ENCODE measurements at regions not wholly inside any gene's neighbourhood (a gene's known extent, or its start where the extent isn't known, plus 50 kb on each side); places are given as distances from the start of the nearest gene placed in this dataset.

DNA sequence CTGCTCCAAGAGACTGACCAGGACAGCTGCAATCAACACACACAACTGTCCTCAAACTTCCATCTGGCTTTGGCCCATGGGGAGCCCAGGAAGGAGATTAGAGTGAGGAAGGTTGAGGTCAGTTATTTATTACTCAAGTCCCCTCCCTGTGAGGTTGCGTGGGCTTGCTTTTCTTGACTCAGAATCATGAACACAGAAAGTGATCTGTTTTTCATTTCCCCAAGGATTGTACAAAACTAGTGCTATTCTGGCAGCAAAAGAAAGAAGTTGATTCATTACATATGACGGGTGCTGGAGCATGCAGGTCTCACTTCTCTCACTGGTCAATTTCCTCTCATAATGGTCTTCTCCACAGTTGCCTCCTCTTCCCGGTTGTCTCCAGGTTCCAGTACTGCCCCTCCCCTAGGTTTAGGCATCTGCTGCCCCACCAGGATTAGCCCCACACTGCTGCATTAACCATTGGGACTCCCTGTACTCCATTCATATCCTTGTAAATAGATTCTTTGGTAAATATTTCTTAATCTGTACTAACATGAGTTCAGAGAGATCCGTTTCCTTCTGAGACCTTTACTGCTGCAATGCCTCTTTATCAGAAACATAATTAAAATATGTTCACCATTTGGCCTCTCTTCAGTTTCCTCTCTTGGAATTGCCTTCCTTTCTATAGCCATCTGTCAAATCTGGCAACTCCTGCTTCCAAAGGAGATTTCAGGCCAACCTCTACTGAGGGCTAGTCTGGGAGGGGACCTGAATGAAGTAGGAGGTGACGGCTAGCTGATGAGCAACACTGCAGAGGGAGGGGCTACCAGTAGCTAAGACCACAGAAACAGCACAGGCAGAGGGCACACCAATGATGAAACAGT, 888.8 kb downstream of the QKI start:
- H3F3A ChIP-seq (ENCODE audit: insufficient read depth): no peaks in the 10 kb centered on the region
- H2AFZ ChIP-seq (ENCODE audit: low read depth, low read length, severe bottlenecking): no peak overlapping the region
- no peak overlapping the region for H3K9ac ChIP-seq (ENCODE audit: low read length)
- TF ChIP-seq EZH2phosphoT487 (conservative IDR thresholded peaks at IDR 0.05; ENCODE audit: low read length): no peak
- TF ChIP-seq, protein P1, sequence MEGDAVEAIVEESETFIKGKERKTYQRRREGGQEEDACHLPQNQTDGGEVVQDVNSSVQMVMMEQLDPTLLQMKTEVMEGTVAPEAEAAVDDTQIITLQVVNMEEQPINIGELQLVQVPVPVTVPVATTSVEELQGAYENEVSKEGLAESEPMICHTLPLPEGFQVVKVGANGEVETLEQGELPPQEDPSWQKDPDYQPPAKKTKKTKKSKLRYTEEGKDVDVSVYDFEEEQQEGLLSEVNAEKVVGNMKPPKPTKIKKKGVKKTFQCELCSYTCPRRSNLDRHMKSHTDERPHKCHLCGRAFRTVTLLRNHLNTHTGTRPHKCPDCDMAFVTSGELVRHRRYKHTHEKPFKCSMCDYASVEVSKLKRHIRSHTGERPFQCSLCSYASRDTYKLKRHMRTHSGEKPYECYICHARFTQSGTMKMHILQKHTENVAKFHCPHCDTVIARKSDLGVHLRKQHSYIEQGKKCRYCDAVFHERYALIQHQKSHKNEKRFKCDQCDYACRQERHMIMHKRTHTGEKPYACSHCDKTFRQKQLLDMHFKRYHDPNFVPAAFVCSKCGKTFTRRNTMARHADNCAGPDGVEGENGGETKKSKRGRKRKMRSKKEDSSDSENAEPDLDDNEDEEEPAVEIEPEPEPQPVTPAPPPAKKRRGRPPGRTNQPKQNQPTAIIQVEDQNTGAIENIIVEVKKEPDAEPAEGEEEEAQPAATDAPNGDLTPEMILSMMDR (IDR thresholded peaks at IDR 0.05; ENCODE audit: insufficient read depth, low read length, poor library complexity, severe bottlenecking): no peak
- no peaks in the 10 kb centered on the region for H3K36me3 ChIP-seq (ENCODE audit: low read length)
- H3K79me2 ChIP-seq (ENCODE audit: insufficient read depth, low read length): no peaks in the 10 kb centered on the region
- H3K27ac ChIP-seq (ENCODE audit: low read depth, low read length): no peak overlapping the region
- H3K9me2 ChIP-seq (replicated peaks; ENCODE audit: insufficient read depth, low read length): no peaks in the 10 kb centered on the region
- H3K4me2 ChIP-seq (ENCODE audit: low read depth, low read length, poor library complexity, severe bottlenecking): no peak overlapping the region
- H3K27me3 ChIP-seq (ENCODE audit: low read length): no peaks in the 10 kb centered on the region
- no peaks in the 10 kb centered on the region for H3K9me3 ChIP-seq (ENCODE audit: insufficient read depth, low read length)
- no peak overlapping the region for H3K4me3 ChIP-seq (ENCODE audit: insufficient read depth, low read length, poor library complexity, severe bottlenecking)
- no peaks in the 10 kb centered on the region for H4K20me1 ChIP-seq (ENCODE audit: low read depth, low read length)

GRCh38 chr6:164296411-164296810, 881.9 kb downstream of the QKI start:
- no peaks in the 10 kb centered on the region for H3K9me2 ChIP-seq (replicated peaks; ENCODE audit: insufficient read depth, low read length)
- no peaks in the 10 kb centered on the region for H3K79me2 ChIP-seq (ENCODE audit: insufficient read depth, low read length)
- no peaks in the 10 kb centered on the region for H3K9me3 ChIP-seq (ENCODE audit: insufficient read depth, low read length)
- no peaks in the 10 kb centered on the region for H3K27me3 ChIP-seq (ENCODE audit: low read length)
- H2AFZ ChIP-seq (ENCODE audit: low read depth, low read length, severe bottlenecking): no peak overlapping the region
- no peaks in the 10 kb centered on the region for H3F3A ChIP-seq (ENCODE audit: insufficient read depth)
- H3K4me3 ChIP-seq (ENCODE audit: insufficient read depth, low read length, poor library complexity, severe bottlenecking): no peak overlapping the region
- H3K27ac ChIP-seq (ENCODE audit: low read depth, low read length): no peak overlapping the region
- no peaks in the 10 kb centered on the region for H3K36me3 ChIP-seq (ENCODE audit: low read length)
- no peak overlapping the region for H3K4me2 ChIP-seq (ENCODE audit: low read depth, low read length, poor library complexity, severe bottlenecking)
- no peak overlapping the region for H3K9ac ChIP-seq (ENCODE audit: low read length)
- no peaks in the 10 kb centered on the region for H4K20me1 ChIP-seq (ENCODE audit: low read depth, low read length)
- no peak for TF ChIP-seq EZH2phosphoT487 (conservative IDR thresholded peaks at IDR 0.05; ENCODE audit: low read length)
- TF ChIP-seq, protein P1 (IDR thresholded peaks at IDR 0.05; ENCODE audit: insufficient read depth, low read length, poor library complexity, severe bottlenecking): no peak

DNA sequence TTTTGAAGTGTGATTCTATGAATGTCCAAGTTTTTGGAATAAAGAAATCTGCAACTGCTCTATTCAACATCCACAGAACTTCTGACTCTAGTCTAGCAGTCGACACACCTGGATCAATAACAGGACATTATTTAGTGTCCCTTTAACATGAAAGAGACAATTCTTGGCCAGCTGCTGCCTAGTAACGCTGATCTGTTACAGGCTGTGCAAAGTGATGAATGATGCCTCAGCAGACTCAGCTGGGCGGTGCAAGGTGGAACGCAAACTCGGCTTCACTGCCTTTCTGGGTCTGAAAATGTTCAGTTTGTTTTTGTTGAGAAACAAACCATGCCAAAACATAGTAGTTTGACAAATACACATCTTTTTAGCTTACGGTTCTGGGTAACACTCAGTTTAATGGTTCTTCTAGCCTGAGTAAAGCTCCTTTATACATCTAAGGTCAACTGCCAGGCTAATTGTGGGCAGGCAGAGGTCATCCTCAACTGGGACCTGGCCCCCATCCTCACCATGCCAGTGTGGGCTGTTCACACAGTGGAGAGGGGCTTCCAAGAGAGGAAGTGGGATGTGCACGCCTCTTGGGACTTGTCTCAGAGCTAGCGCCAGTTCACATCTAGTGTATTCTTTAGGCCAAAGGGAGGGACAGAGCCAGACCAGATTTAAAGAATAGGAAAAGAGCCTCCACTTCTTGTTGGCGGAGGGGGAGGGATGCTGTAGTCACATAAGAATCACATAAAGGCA, 879.7 kb downstream of the QKI start:
- Histone ChIP-seq H3K36me3 (ENCODE audit: low read length) (no peaks in the 10 kb centered on the region), H3K4me3 (ENCODE audit: insufficient read depth, low read length, poor library complexity, severe bottlenecking) (no peak overlapping the region), H4K20me1 (ENCODE audit: low read depth, low read length) (no peaks in the 10 kb centered on the region), H3K4me2 (ENCODE audit: low read depth, low read length, poor library complexity, severe bottlenecking) (no peak overlapping the region), H3F3A (ENCODE audit: insufficient read depth) (no peaks in the 10 kb centered on the region), H3K79me2 (ENCODE audit: insufficient read depth, low read length) (no peaks in the 10 kb centered on the region), H2AFZ (ENCODE audit: low read depth, low read length, severe bottlenecking) (no peak overlapping the region), H3K27me3 (ENCODE audit: low read length) (no peaks in the 10 kb centered on the region), H3K9ac (ENCODE audit: low read length) (no peak overlapping the region), H3K9me2 (replicated peaks; ENCODE audit: insufficient read depth, low read length) (no peaks in the 10 kb centered on the region), H3K9me3 (ENCODE audit: insufficient read depth, low read length) (no peaks in the 10 kb centered on the region), H3K27ac (ENCODE audit: low read depth, low read length) (no peak overlapping the region)
- no peak for TF ChIP-seq EZH2phosphoT487 (conservative IDR thresholded peaks at IDR 0.05; ENCODE audit: low read length)
- TF ChIP-seq, protein P1 (IDR thresholded peaks at IDR 0.05; ENCODE audit: insufficient read depth, low read length, poor library complexity, severe bottlenecking): no peak
